Prostate gland (tissue), 2 donors: ENCODE measurements at regions not wholly inside any gene's neighbourhood (a gene's known extent, or its start where the extent isn't known, plus 50 kb on each side); places are given as distances from the start of the nearest gene placed in this dataset.

Source experiments
- DNase-seq: peaks from one replicate; pipeline ENCODE4 v3.0.0-alpha.2; 2019; ENCODE audit warnings: low spot score
- H3K27ac ChIP-seq, 2 donors: fragments of 200-600 bp; sonication (generic); 2 replicates each; pipeline ENCODE4 v1.5.1; 2017 to 2019
- H3K27me3 ChIP-seq: fragments of 200-600 bp; sonication (generic); replicated peaks from 2 replicates; pipeline ENCODE4 v1.5.1; 2019; ENCODE audit not compliant: insufficient read depth
- H3K36me3 ChIP-seq, 2 donors: fragments of 200-600 bp; sonication (generic); 1 replicate in 1 of 2; 2 replicates in 1 of 2; pipeline versions ENCODE4 v1.5.1 to v1.8.1; 2017 to 2019
- H3K4me1 ChIP-seq: fragments of 200-600 bp; sonication (generic); replicated peaks from 2 replicates; pipeline ENCODE4 v1.5.1; 2019
- H3K4me3 ChIP-seq, 2 donors: fragments of 200-600 bp; sonication (generic); 2 replicates each; pipeline ENCODE4 v1.5.1; 2017 to 2019
- H3K9me3 ChIP-seq: fragments of 200-600 bp; sonication (generic); 2 replicates; pipeline ENCODE4 v1.5.1; 2017
- POLR2A ChIP-seq: fragments of 450-650 bp; IDR thresholded peaks from one replicate; pipeline ENCODE4 v1.6.1; 2016; ENCODE audit warnings: antibody characterized with exemption, mild to moderate bottlenecking
- POLR2AphosphoS5 ChIP-seq: sonication (generic); formaldehyde crosslinking; IDR thresholded peaks from one replicate; pipeline ENCODE4 v1.6.1; 2017; ENCODE audit warnings: antibody characterized with exemption
- WGBS: methylation state at CpG from one replicate; pipeline ENCODE4 v1.1.5; 2018; 5-methylcytosine and 5-hydroxymethylcytosine counted together
- intact Hi-C: fragments of 100-400 bp; cut with DNase I; formaldehyde crosslinking; loops from one replicate; pipeline ENCODE4 v1.14.2; 2022
- TF ChIP-seq, protein P1 (sequence below), 4 experiments: fragments of 200-600 bp in 2 of 4; fragments of 450-650 bp in 2 of 4; sonication (generic) in 2 of 4; IDR thresholded peaks; 1 replicate in 3 of 4; 2 replicates in 1 of 4; pipeline ENCODE4 v1.5.1; 2016 to 2019; ENCODE audit warnings: antibody characterized with exemption in 4 of 4, mild to moderate bottlenecking in 2 of 4, moderate library complexity in 2 of 4

DNA sequence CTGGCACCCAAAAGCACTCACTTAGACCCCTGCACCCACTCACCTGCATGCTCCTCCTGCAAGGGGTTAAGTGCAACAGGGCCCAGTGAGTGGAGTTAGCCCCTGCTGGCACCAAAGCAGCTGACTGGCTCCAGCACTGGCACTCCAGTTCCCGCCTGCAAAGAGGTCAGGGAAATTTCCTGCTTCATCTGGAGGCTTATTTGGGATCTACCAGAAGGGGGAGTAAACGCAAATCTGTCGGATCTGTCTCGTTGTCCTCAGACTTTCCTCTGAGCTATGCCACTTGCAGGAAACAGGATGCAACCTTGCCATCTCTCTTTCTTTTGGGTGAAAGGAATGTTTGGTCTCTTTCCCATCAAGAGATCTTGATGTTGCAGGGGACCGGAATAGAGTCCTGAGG is 435.6 kb downstream of the PCDH10 start:
- no peak overlapping the region for H3K27ac ChIP-seq
- intact Hi-C loops, result no loop called here
- no peaks in the 10 kb centered on the region for H3K4me1 ChIP-seq
- no peak overlapping the region for H3K4me3 ChIP-seq
- H3K27me3 ChIP-seq, result no peaks in the 10 kb centered on the region
- WGBS, result 95% methylated on average over 5 of the region's 5 CpGs
- H3K9me3 ChIP-seq, result no peaks in the 10 kb centered on the region
- DNase-seq, result no peak
- H3K36me3 ChIP-seq, result no peaks in the 10 kb centered on the region
- TF ChIP-seq, protein P1, sequence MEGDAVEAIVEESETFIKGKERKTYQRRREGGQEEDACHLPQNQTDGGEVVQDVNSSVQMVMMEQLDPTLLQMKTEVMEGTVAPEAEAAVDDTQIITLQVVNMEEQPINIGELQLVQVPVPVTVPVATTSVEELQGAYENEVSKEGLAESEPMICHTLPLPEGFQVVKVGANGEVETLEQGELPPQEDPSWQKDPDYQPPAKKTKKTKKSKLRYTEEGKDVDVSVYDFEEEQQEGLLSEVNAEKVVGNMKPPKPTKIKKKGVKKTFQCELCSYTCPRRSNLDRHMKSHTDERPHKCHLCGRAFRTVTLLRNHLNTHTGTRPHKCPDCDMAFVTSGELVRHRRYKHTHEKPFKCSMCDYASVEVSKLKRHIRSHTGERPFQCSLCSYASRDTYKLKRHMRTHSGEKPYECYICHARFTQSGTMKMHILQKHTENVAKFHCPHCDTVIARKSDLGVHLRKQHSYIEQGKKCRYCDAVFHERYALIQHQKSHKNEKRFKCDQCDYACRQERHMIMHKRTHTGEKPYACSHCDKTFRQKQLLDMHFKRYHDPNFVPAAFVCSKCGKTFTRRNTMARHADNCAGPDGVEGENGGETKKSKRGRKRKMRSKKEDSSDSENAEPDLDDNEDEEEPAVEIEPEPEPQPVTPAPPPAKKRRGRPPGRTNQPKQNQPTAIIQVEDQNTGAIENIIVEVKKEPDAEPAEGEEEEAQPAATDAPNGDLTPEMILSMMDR (IDR thresholded peaks at IDR 0.05), result no peak
- TF ChIP-seq POLR2AphosphoS5, result no peak
- TF ChIP-seq POLR2A, result no peak

DNA sequence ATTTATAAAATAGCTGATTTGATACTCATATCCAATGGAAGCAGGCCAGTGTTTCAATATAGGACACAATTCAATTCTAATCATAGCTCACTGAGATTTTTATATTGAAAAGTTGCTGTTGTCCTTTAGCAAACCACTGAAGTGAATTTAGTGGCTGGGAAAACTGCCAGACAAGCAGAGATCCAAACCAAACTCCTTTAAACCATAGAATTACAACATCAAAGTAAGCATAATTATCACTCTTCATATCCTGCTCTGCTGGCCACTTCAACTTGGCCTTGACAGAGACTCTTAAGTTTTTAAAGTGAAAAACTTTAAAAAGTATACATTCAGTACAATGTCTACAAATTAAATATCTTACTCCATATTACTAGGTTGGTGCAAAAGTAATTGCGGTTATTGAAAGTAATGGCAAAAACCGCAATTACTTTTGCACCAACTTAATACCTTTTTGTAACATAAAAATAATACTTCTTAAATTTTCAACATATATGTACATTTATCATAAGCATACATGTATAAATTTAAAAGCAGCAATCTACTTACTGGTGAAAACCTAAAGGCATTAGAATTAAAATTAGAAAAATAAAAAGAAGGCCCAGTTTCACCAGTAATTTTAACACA is 433.0 kb downstream of the PCDH10 start:
- Histone ChIP-seq H3K4me1 (no peaks in the 10 kb centered on the region), H3K4me3 (no peak overlapping the region), H3K9me3 (no peaks in the 10 kb centered on the region), H3K27me3 (no peaks in the 10 kb centered on the region), H3K27ac (no peak overlapping the region), H3K36me3 (no peaks in the 10 kb centered on the region)
- 90% methylated on average over 2 of the region's 2 CpGs for WGBS
- intact Hi-C loops, result no loop called here
- TF ChIP-seq POLR2A (no peak), POLR2AphosphoS5 (no peak)
- TF ChIP-seq, protein P1 (IDR thresholded peaks at IDR 0.05), result no peak
- DNase-seq, result no peak

DNA sequence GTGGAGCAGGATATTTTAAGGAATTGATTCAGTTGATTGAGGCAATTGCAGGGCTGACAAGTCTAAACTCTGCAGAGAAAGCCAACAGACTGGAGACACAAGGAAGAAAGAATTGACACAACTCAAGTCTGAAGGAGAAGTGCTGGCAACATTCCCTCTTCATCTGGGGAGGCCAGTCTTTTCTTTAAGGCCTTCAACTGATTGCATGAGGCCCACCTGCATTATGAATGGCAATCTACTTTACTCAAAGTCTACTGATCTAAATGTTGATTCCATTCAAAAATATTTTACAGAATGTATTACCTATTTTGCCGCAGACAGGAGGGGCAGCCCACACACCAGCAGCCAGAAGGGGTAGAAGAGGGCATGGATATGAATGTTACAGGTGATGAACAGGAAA is 425.2 kb downstream of the PCDH10 start:
- intact Hi-C loops, result no loop called here
- H3K27ac ChIP-seq, result no peak overlapping the region
- DNase-seq, result no peak
- H3K4me1 ChIP-seq, result no peaks in the 10 kb centered on the region
- TF ChIP-seq POLR2AphosphoS5 (no peak), POLR2A (no peak)
- TF ChIP-seq, protein P1 (IDR thresholded peaks at IDR 0.05), result no peak
- 100% methylated on average over 1 of the region's 1 CpG for WGBS
- no peaks in the 10 kb centered on the region for H3K36me3 ChIP-seq
- H3K4me3 ChIP-seq, result no peak overlapping the region
- no peaks in the 10 kb centered on the region for H3K9me3 ChIP-seq
- H3K27me3 ChIP-seq, result no peaks in the 10 kb centered on the region

DNA sequence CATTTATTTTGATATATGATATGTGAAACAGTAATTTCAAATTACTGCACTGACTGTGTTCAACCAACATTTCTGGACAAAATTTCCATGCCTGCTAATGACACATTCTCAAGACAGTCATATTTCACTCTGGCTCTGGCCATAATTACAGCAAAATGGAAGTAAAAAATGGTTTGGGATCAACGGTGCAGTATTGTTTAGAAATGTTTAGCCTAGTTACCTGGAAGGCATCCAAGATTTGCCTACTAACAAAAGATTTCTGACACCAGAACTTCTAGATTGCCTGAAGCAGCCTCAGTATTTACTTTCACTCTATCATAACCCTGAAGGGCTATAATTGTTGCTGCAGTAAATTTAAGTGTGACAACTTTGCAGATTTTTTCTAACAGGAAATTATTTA is 416.3 kb downstream of the PCDH10 start:
- Histone ChIP-seq H3K9me3 (no peaks in the 10 kb centered on the region), H3K27ac (no peak overlapping the region), H3K27me3 (no peaks in the 10 kb centered on the region), H3K4me3 (no peak overlapping the region), H3K36me3 (no peaks in the 10 kb centered on the region), H3K4me1 (no peaks in the 10 kb centered on the region)
- DNase-seq, result no peak
- 0% methylated on average over 1 of the region's 1 CpG for WGBS
- no peak for TF ChIP-seq POLR2A
- TF ChIP-seq, protein P1 (IDR thresholded peaks at IDR 0.05), result no peak
- no peak for TF ChIP-seq POLR2AphosphoS5
- intact Hi-C loops, result no loop called here

DNA sequence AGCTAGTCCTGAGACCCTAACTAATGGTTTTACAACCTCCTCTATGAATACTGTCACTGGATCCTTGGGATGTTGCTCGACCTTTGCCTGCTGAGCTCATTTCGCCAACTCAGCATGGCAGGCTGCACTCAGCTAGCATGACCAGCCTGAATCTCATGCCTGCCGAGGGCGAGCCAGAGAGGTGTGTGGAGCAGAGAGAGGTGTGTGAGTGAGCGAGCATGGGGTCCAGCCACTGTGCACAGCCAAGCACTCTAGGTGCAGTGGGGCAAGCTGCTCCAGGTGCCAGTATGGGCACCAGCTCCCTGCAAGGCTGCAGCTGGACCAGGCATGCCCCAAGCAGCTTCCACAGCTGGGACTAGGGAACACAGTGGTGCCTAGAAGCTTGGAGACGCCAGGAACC is 410.9 kb downstream of the PCDH10 start:
- H3K36me3 ChIP-seq, result no peaks in the 10 kb centered on the region
- no peaks in the 10 kb centered on the region for H3K9me3 ChIP-seq
- intact Hi-C loops, result no loop called here
- no peak for DNase-seq
- no peak overlapping the region for H3K27ac ChIP-seq
- 81% methylated on average over 6 of the region's 6 CpGs for WGBS
- TF ChIP-seq, protein P1 (IDR thresholded peaks at IDR 0.05), result no peak
- TF ChIP-seq POLR2A (no peak), POLR2AphosphoS5 (no peak)
- no peaks in the 10 kb centered on the region for H3K27me3 ChIP-seq
- no peaks in the 10 kb centered on the region for H3K4me1 ChIP-seq
- H3K4me3 ChIP-seq, result no peak overlapping the region
